GM12892 (cell line): ENCODE measurements at regions not wholly inside any gene's neighbourhood (a gene's known extent, or its start where the extent isn't known, plus 50 kb on each side); places are given as distances from the start of the nearest gene placed in this dataset.
"Not testable (repeated sequence)": the region's sequence is repeated elsewhere in the genome, so short reads cannot be mapped to it uniquely, and the experiment has no call there.

Experiments used
- POLR2A ChIP-seq: IDR thresholded peaks from 2 replicates; pipeline ENCODE4 v1.6.1; 2011; ENCODE audit warnings: low read depth, low read length, control low read depth
- POLR2AphosphoS5 ChIP-seq: IDR thresholded peaks from 2 replicates; pipeline ENCODE4 v1.6.1; 2011; ENCODE audit warnings: low read depth, low read length, control low read depth
- TAF1 ChIP-seq: IDR thresholded peaks from 2 replicates; pipeline ENCODE4 v1.6.1; 2011; ENCODE audit warnings: low read depth, mild to moderate bottlenecking, control low read depth, low read length, borderline replicate concordance

- TF ChIP-seq POLR2AphosphoS5, POLR2A, TAF1: not testable (repeated sequence)
Observed at GRCh38 chr7:76678500-76678899, 51.4 kb upstream of the POMZP3 start.
